Esophagus muscularis mucosa (tissue), 4 donors: ENCODE measurements at regions not wholly inside any gene's neighbourhood (a gene's known extent, or its start where the extent isn't known, plus 50 kb on each side); places are given as distances from the start of the nearest gene placed in this dataset.

Experiments used
- DNase-seq: peaks from one replicate; pipeline ENCODE4 v3.0.0-alpha.2; 2017; ENCODE audit errors: extremely low spot score
- H3K27ac ChIP-seq, 4 donors: fragments of 200-600 bp; sonication (generic); replicated peaks in 1 of 4; 1 replicate in 3 of 4; 2 replicates in 1 of 4; pipeline ENCODE4 v1.5.1; 2016 to 2019; ENCODE audit warnings: mild to moderate bottlenecking in 1 of 4
- H3K27me3 ChIP-seq, 4 donors: fragments of 200-600 bp; sonication (generic); one replicate each; pipeline versions ENCODE4 v1.5.1 to v1.6.0; 2016 to 2019
- H3K36me3 ChIP-seq, 4 donors: fragments of 200-600 bp; sonication (generic); one replicate each; pipeline ENCODE4 v1.5.1; 2016 to 2019
- H3K4me1 ChIP-seq, 4 donors: fragments of 200-600 bp; sonication (generic); one replicate each; pipeline ENCODE4 v1.5.1; 2016 to 2019
- H3K4me3 ChIP-seq, 4 donors: fragments of 200-600 bp; sonication (generic); 1 replicate in 2 of 4; 2 replicates in 2 of 4; pipeline ENCODE4 v1.5.1; 2016 to 2019; ENCODE audit warnings: mild to moderate bottlenecking in 4 of 4, moderate library complexity in 1 of 4
- H3K9me3 ChIP-seq, 4 donors: fragments of 200-600 bp; sonication (generic); 1 replicate in 3 of 4; 2 replicates in 1 of 4; pipeline ENCODE4 v1.5.1; 2016 to 2019
- CTCF ChIP-seq, 3 experiments: fragments of 200-600 bp in 2 of 3; fragments of 450-650 bp in 1 of 3; sonication (generic) in 2 of 3; IDR thresholded peaks; one replicate each; pipeline ENCODE4 v1.5.1; 2017 to 2019; ENCODE audit warnings: antibody characterized with exemption in 3 of 3, mild to moderate bottlenecking in 2 of 3, moderate library complexity in 1 of 3
- EP300 ChIP-seq: sonication (generic); formaldehyde crosslinking; IDR thresholded peaks from one replicate; pipeline ENCODE4 v1.6.1; 2017; ENCODE audit warnings: antibody characterized with exemption
- POLR2A ChIP-seq: fragments of 450-650 bp; IDR thresholded peaks from one replicate; pipeline ENCODE4 v1.6.1; 2017; ENCODE audit warnings: antibody characterized with exemption, moderate library complexity, mild to moderate bottlenecking, low read depth
- POLR2AphosphoS5 ChIP-seq, 2 donors: sonication (generic); formaldehyde crosslinking; IDR thresholded peaks; one replicate each; pipeline ENCODE4 v1.6.1; 2017; ENCODE audit warnings: antibody characterized with exemption in 2 of 2
- WGBS: methylation state at CpG from one replicate; pipeline ENCODE4 v1.1.5; 2018; 5-methylcytosine and 5-hydroxymethylcytosine counted together
- intact Hi-C: fragments of 100-400 bp; cut with DNase I; formaldehyde crosslinking; loops from one replicate; pipeline ENCODE4 v1.15.1; 2023

- Histone ChIP-seq H3K4me1 (no peaks in the 10 kb centered on the region), H3K4me3 (no peak overlapping the region), H3K27me3 (peaks cover 0 to 8% (median 0%) of the 10 kb centered on the region in 4 donors), H3K9me3 (peaks cover 0 to 22% (median 11%) of the 10 kb centered on the region in 4 donors), H3K27ac (no peak overlapping the region), H3K36me3 (no peaks in the 10 kb centered on the region)
- no peak for DNase-seq
- TF ChIP-seq EP300 (no peak), CTCF (IDR thresholded peaks at IDR 0.05) (no peak), POLR2AphosphoS5 (IDR thresholded peaks at IDR 0.05) (no peak), POLR2A (no peak)
- 59% methylated on average over 6 of the region's 6 CpGs for WGBS
- intact Hi-C loops, result no loop called here
These were observed 87.6 kb upstream of the KBTBD8 start for GRCh38 chr3:66910266-66911055.

GRCh38 chr3:66912306-66912705 lies 85.8 kb upstream of the KBTBD8 start:
- TF ChIP-seq POLR2A (no peak), CTCF (IDR thresholded peaks at IDR 0.05) (no peak), POLR2AphosphoS5 (IDR thresholded peaks at IDR 0.05) (no peak), EP300 (no peak)
- no peak for DNase-seq
- no peaks in the 10 kb centered on the region for H3K4me1 ChIP-seq
- H3K9me3 ChIP-seq, result peaks cover 0 to 22% (median 11%) of the 10 kb centered on the region in 4 donors
- no peaks in the 10 kb centered on the region for H3K27me3 ChIP-seq
- intact Hi-C loops, result no loop called here
- no peak overlapping the region for H3K27ac ChIP-seq
- no peak overlapping the region for H3K4me3 ChIP-seq
- H3K36me3 ChIP-seq, result no peaks in the 10 kb centered on the region

- Histone ChIP-seq H3K27ac (no peak overlapping the region), H3K4me3 (no peak overlapping the region), H3K9me3 (no peaks in the 10 kb centered on the region), H3K36me3 (no peaks in the 10 kb centered on the region), H3K27me3 (no peaks in the 10 kb centered on the region), H3K4me1 (no peaks in the 10 kb centered on the region)
- 83% methylated on average over 2 of the region's 2 CpGs for WGBS
- no peak for TF ChIP-seq CTCF (IDR thresholded peaks at IDR 0.05)
- TF ChIP-seq POLR2AphosphoS5 (IDR thresholded peaks at IDR 0.05), result no peak
- no peak for TF ChIP-seq POLR2A
- TF ChIP-seq EP300, result no peak
- intact Hi-C loops, result no loop called here
- DNase-seq, result no peak
These were observed 76.0 kb upstream of the KBTBD8 start for GRCh38 chr3:66922058-66922457.

- no peak for DNase-seq
- Histone ChIP-seq H3K4me3 (no peak overlapping the region), H3K27ac (no peak overlapping the region), H3K27me3 (no peaks in the 10 kb centered on the region), H3K4me1 (no peaks in the 10 kb centered on the region), H3K9me3 (no peaks in the 10 kb centered on the region), H3K36me3 (no peaks in the 10 kb centered on the region)
- TF ChIP-seq EP300 (no peak), POLR2AphosphoS5 (IDR thresholded peaks at IDR 0.05) (no peak), POLR2A (no peak), CTCF (IDR thresholded peaks at IDR 0.05) (no peak)
- intact Hi-C loops, result no loop called here
These were observed 74.1 kb upstream of the KBTBD8 start for GRCh38 chr3:66923969-66924368.

- Histone ChIP-seq H3K27me3 (no peaks in the 10 kb centered on the region), H3K4me1 (no peaks in the 10 kb centered on the region), H3K36me3 (no peaks in the 10 kb centered on the region), H3K4me3 (no peak overlapping the region), H3K9me3 (no peaks in the 10 kb centered on the region), H3K27ac (no peak overlapping the region)
- intact Hi-C loops, result no loop called here
- DNase-seq, result no peak
- TF ChIP-seq POLR2A, result no peak
- TF ChIP-seq POLR2AphosphoS5 (IDR thresholded peaks at IDR 0.05), result no peak
- no peak for TF ChIP-seq EP300
- no peak for TF ChIP-seq CTCF (IDR thresholded peaks at IDR 0.05)
- 71% methylated on average over 2 of the region's 2 CpGs for WGBS
These were observed 69.9 kb upstream of the KBTBD8 start for GRCh38 chr3:66928252-66928651.
